C4-2B (cell line): ENCODE measurements at regions not wholly inside any gene's neighbourhood (a gene's known extent, or its start where the extent isn't known, plus 50 kb on each side); places are given as distances from the start of the nearest gene placed in this dataset.

Experiments used
- H3K27ac ChIP-seq: fragments of 450-650 bp; 2 replicates; pipeline ENCODE4 v1.5.1; 2017
- ZFX ChIP-seq: fragments of 450-650 bp; IDR thresholded peaks from 2 replicates; pipeline ENCODE4 v1.6.1; 2017
- TF ChIP-seq, protein P1 (sequence below): fragments of 450-650 bp; conservative IDR thresholded peaks from 2 replicates; pipeline ENCODE4 v1.5.1; 2017; ENCODE audit warnings: mild to moderate bottlenecking

GRCh38 chr10:78187371-78187770, 153.7 kb downstream of the RPS24 start:
- TF ChIP-seq, protein P1, sequence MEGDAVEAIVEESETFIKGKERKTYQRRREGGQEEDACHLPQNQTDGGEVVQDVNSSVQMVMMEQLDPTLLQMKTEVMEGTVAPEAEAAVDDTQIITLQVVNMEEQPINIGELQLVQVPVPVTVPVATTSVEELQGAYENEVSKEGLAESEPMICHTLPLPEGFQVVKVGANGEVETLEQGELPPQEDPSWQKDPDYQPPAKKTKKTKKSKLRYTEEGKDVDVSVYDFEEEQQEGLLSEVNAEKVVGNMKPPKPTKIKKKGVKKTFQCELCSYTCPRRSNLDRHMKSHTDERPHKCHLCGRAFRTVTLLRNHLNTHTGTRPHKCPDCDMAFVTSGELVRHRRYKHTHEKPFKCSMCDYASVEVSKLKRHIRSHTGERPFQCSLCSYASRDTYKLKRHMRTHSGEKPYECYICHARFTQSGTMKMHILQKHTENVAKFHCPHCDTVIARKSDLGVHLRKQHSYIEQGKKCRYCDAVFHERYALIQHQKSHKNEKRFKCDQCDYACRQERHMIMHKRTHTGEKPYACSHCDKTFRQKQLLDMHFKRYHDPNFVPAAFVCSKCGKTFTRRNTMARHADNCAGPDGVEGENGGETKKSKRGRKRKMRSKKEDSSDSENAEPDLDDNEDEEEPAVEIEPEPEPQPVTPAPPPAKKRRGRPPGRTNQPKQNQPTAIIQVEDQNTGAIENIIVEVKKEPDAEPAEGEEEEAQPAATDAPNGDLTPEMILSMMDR, result no peak
- TF ChIP-seq ZFX, result no peak
- H3K27ac ChIP-seq, result no peak overlapping the region

GRCh38 chr10:78188446-78188845, 154.8 kb downstream of the RPS24 start:
- no peak overlapping the region for H3K27ac ChIP-seq
- TF ChIP-seq, protein P1, result no peak
- TF ChIP-seq ZFX, result no peak

- no peak overlapping the region for H3K27ac ChIP-seq
- TF ChIP-seq, protein P1, result no peak
- no peak for TF ChIP-seq ZFX
Observed at GRCh38 chr10:78190051-78190825, 156.6 kb downstream of the RPS24 start.

DNA sequence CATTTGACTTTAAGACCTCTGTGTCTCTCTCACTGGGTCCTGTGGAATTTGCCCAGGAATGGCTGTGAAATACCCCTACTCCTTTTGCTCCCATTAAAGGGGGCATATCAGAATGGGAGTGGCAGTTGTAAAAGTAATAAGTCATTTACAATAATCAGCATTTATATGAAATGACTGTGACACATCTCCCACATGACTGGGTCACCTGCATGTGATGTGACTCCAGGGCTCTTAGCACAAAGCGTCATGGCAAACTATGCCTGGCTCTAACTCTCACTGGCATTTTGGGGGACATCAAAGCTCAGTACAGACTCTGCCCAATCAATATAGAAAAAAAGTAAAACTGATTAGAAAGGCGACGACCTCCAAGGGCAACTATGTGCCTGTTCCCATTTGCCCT, 157.6 kb downstream of the RPS24 start:
- TF ChIP-seq, protein P1, result no peak
- TF ChIP-seq ZFX, result no peak
- no peak overlapping the region for H3K27ac ChIP-seq

GRCh38 chr10:78193189-78193588, 159.5 kb downstream of the RPS24 start:
- H3K27ac ChIP-seq, result no peak overlapping the region
- TF ChIP-seq, protein P1, result no peak
- TF ChIP-seq ZFX, result no peak

DNA sequence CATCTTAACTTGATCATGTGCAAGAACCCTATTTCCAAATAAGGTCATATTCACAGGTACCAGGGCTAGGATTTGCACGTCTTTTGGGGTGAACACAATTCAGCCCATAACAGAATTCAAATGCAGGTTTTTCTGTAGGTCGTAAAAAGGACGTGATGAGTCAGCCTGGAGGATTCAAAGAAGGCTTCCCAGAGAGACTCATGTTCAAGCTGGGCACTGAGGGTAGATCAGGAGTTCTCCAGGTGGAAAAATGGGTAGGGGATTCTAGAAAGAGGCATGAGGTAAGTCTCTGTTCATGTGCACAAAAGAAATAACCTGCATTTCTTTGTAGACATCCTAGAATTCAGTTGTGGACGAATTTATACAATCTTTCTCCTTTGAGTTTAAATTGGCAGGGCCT, 160.4 kb downstream of the RPS24 start:
- no peak overlapping the region for H3K27ac ChIP-seq
- no peak for TF ChIP-seq ZFX
- TF ChIP-seq, protein P1, result no peak

DNA sequence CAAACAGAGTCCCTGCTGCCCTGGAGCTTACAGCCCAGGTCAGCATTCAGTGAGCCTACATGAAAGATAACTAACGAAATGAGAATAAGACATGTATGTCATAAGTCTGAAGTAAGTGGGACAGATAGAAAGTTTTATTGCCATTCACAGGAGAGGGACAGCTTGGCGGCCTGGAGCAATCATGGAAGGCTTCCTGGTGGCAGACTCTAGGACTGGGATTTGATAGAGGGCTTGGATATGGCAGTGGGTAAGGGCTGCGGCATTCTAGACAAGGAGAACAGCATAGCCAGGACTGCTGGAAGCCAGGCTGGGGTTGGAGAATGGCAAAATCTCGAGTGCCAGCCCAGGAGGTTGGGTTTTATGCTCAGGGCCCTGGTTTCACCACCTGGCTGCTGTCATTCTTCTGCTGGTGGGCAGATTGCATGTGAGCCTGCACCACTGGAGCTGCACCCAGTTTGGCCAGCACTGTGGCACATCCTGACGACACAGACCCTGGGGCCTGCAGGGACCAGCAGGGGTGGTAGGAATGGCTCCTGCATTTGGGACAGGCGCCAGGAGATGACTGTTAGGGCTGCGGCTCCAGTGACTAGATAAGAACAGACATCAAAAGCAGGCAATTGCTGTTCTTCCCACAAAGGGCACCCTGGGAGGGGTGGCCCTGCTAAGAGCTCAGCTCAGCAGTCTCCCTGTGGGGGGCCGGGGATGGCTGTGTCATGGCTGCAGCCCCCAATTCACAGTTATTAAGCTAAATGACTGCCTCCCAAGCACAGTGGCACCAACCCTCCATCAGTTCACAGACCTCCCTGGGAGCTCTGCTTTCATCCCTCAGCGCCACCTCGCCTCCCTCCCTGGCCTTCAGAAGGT, 161.1 kb downstream of the RPS24 start:
- no peak overlapping the region for H3K27ac ChIP-seq

More for the DNA sequence above, 161.1 kb downstream of the RPS24 start:
- TF ChIP-seq, protein P1, result no peak
- no peak for TF ChIP-seq ZFX
